SK-N-SH treated with all-trans-retinoic acid at 6 μM for 48 hours (cell line): ENCODE measurements at regions not wholly inside any gene's neighbourhood (a gene's known extent, or its start where the extent isn't known, plus 50 kb on each side); places are given as distances from the start of the nearest gene placed in this dataset.

Experiments used
- ATAC-seq: fragments of 200-7000 bp; cut with Tn5 transposase; 3 replicates; pipeline ENCODE4 v1.9.1; 2020; ENCODE audit warnings: mild to moderate bottlenecking, moderate library complexity
- ARNTL ChIP-seq: fragments of 450-650 bp; formaldehyde crosslinking; IDR thresholded peaks from 2 replicates; pipeline ENCODE4 v1.5.0; 2020; ENCODE audit warnings: low read depth, mild to moderate bottlenecking, moderate library complexity, borderline replicate concordance
- BACH2 ChIP-seq: fragments of 250-450 bp; sonication (Bioruptor Pico); IDR thresholded peaks from 2 replicates; pipeline ENCODE4 v1.9.0; 2021; ENCODE audit warnings: mild to moderate bottlenecking, borderline replicate concordance
- CREB5 ChIP-seq: fragments of 250-450 bp; sonication (Bioruptor Pico); IDR thresholded peaks from 2 replicates; pipeline ENCODE4 v1.5.1; 2020; ENCODE audit warnings: low read depth, mild to moderate bottlenecking, moderate library complexity
- CSDC2 ChIP-seq: fragments of 250-450 bp; sonication (Bioruptor Pico); IDR thresholded peaks from 2 replicates; pipeline ENCODE4 v1.5.0; 2020; ENCODE audit warnings: mild to moderate bottlenecking, moderate library complexity
- ESRRG ChIP-seq: fragments of 250-450 bp; sonication (Bioruptor Pico); IDR thresholded peaks from 2 replicates; pipeline ENCODE4 v1.6.1; 2021; ENCODE audit warnings: mild to moderate bottlenecking
- GLIS3 ChIP-seq: fragments of 250-450 bp; sonication (Bioruptor Pico); IDR thresholded peaks from 2 replicates; pipeline ENCODE4 v1.5.0; 2020; ENCODE audit warnings: mild to moderate bottlenecking, moderate library complexity
- ISL1 ChIP-seq: fragments of 250-450 bp; sonication (Bioruptor Pico); IDR thresholded peaks from 2 replicates; pipeline ENCODE4 v2.1.2; 2022; ENCODE audit warnings: mild to moderate bottlenecking, moderate library complexity
- PATZ1 ChIP-seq: fragments of 250-450 bp; sonication (Bioruptor Pico); IDR thresholded peaks from 2 replicates; pipeline ENCODE4 v1.8.0; 2020; ENCODE audit warnings: mild to moderate bottlenecking, moderate library complexity, borderline replicate concordance
- POU6F1 ChIP-seq: fragments of 250-450 bp; sonication (Bioruptor Pico); IDR thresholded peaks from 2 replicates; pipeline ENCODE4 v1.8.0; 2021; ENCODE audit warnings: low read depth, mild to moderate bottlenecking, moderate library complexity, borderline replicate concordance
- PPARA ChIP-seq: fragments of 250-450 bp; sonication (Bioruptor Pico); IDR thresholded peaks from 2 replicates; pipeline ENCODE4 v1.5.0; 2020; ENCODE audit warnings: mild to moderate bottlenecking, borderline replicate concordance
- RARB ChIP-seq: fragments of 250-450 bp; sonication (Bioruptor Pico); IDR thresholded peaks from 2 replicates; pipeline ENCODE4 v1.8.0; 2021; ENCODE audit warnings: mild to moderate bottlenecking, moderate library complexity
- SNAI2 ChIP-seq: fragments of 250-450 bp; sonication (Bioruptor Pico); IDR thresholded peaks from 2 replicates; pipeline ENCODE4 v1.5.0; 2020; ENCODE audit warnings: mild to moderate bottlenecking, moderate library complexity
- TCF4 ChIP-seq: fragments of 250-450 bp; sonication (Bioruptor Pico); IDR thresholded peaks from 2 replicates; pipeline ENCODE4 v1.8.0; 2021; ENCODE audit warnings: mild to moderate bottlenecking, moderate library complexity, borderline replicate concordance
- TOX ChIP-seq: fragments of 250-450 bp; sonication (Bioruptor Pico); IDR thresholded peaks from 2 replicates; pipeline ENCODE4 v1.8.0; 2021; ENCODE audit warnings: mild to moderate bottlenecking, moderate library complexity, borderline replicate concordance
- ZC3H10 ChIP-seq: fragments of 250-450 bp; sonication (Bioruptor Pico); IDR thresholded peaks from 2 replicates; pipeline ENCODE4 v1.5.1; 2021; ENCODE audit warnings: mild to moderate bottlenecking, moderate library complexity
- ZFP3 ChIP-seq: fragments of 250-450 bp; sonication (Bioruptor Pico); IDR thresholded peaks from 2 replicates; pipeline ENCODE4 v1.5.0; 2020; ENCODE audit warnings: mild to moderate bottlenecking, moderate library complexity
- ZFP30 ChIP-seq: fragments of 450-650 bp; formaldehyde crosslinking; IDR thresholded peaks from 2 replicates; pipeline ENCODE4 v1.5.0; 2022; ENCODE audit warnings: mild to moderate bottlenecking, moderate library complexity
- ZNF565 ChIP-seq: fragments of 450-650 bp; formaldehyde crosslinking; conservative IDR thresholded peaks from 2 replicates; pipeline ENCODE4 v1.5.0; 2020; ENCODE audit warnings: low read depth, mild to moderate bottlenecking, moderate library complexity
- ZNF70 ChIP-seq: fragments of 450-650 bp; formaldehyde crosslinking; IDR thresholded peaks from 2 replicates; pipeline ENCODE4 v1.5.0; 2020; ENCODE audit warnings: mild to moderate bottlenecking, moderate library complexity
- ZNF8 ChIP-seq: fragments of 450-650 bp; formaldehyde crosslinking; IDR thresholded peaks from 2 replicates; pipeline ENCODE4 v1.5.0; 2020; ENCODE audit warnings: mild to moderate bottlenecking, moderate library complexity
- TF ChIP-seq, protein P1 (sequence below): fragments of 250-450 bp; sonication (Bioruptor Pico); IDR thresholded peaks from 2 replicates; pipeline ENCODE4 v1.5.0; 2020; ENCODE audit warnings: mild to moderate bottlenecking, moderate library complexity

DNA sequence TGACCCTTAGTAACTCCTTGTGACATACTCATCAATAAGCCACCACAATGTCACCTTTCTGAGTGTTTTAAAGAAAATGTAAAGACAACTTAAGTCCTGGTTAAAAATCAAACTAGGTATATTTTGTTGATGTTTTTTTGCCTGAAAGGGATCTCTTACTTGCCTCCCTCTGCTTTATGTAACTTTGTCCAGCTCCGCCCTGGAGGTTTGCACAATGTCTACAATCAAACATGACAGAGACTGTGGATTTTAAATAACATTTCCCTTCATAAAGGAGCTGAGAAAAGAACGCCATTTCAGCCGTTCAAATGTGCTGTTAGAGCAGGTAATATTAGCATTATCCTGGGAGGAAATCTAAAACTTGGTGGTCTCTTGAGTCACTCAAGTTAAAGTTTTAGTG, 613.9 kb downstream of the SOX5 start:
- no peak for ATAC-seq
- no peak for TF ChIP-seq CREB5 (CRISPR knock-in tag)
- TF ChIP-seq ZNF565 (CRISPR knock-in tag) = no peak
- TF ChIP-seq ISL1 = no peak
- no peak for TF ChIP-seq ZFP3 (CRISPR knock-in tag)
- no peak for TF ChIP-seq GLIS3 (CRISPR knock-in tag)
- no peak for TF ChIP-seq ARNTL (CRISPR knock-in tag)
- TF ChIP-seq SNAI2 = no peak
- TF ChIP-seq ESRRG = no peak
- TF ChIP-seq ZNF8 (CRISPR knock-in tag) = no peak
- no peak for TF ChIP-seq BACH2 (CRISPR knock-in tag)
- TF ChIP-seq TCF4 (CRISPR knock-in tag) = no peak
- no peak for TF ChIP-seq RARB (CRISPR knock-in tag)
- no peak for TF ChIP-seq PPARA (CRISPR knock-in tag)
- TF ChIP-seq TOX (CRISPR knock-in tag) = no peak
- TF ChIP-seq POU6F1 = no peak
- TF ChIP-seq PATZ1 (CRISPR knock-in tag) = no peak
- TF ChIP-seq ZC3H10 (CRISPR knock-in tag) = no peak
- no peak for TF ChIP-seq ZFP30 (CRISPR knock-in tag)

DNA sequence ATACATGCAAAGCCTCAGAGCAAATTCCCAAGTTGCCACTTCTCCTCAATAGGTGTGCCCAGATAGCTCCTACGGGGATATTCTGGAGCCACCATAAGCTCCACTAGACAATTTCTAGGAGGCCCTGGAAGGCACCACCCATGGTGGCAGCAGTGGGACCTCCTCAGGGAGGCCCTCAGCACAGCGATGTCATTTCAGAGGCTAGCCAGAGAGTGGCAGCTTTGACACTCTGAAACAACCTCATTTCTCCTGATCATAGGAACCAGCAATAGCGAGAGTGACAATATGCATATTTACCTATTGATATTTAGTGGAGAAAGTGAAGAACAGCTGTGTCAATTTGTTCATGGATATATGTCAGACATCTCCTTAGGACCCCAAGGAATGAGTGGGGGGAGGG, 612.3 kb downstream of the SOX5 start:
- ATAC-seq = no peak
- no peak for TF ChIP-seq CSDC2
- no peak for TF ChIP-seq ESRRG
- TF ChIP-seq, protein P1, sequence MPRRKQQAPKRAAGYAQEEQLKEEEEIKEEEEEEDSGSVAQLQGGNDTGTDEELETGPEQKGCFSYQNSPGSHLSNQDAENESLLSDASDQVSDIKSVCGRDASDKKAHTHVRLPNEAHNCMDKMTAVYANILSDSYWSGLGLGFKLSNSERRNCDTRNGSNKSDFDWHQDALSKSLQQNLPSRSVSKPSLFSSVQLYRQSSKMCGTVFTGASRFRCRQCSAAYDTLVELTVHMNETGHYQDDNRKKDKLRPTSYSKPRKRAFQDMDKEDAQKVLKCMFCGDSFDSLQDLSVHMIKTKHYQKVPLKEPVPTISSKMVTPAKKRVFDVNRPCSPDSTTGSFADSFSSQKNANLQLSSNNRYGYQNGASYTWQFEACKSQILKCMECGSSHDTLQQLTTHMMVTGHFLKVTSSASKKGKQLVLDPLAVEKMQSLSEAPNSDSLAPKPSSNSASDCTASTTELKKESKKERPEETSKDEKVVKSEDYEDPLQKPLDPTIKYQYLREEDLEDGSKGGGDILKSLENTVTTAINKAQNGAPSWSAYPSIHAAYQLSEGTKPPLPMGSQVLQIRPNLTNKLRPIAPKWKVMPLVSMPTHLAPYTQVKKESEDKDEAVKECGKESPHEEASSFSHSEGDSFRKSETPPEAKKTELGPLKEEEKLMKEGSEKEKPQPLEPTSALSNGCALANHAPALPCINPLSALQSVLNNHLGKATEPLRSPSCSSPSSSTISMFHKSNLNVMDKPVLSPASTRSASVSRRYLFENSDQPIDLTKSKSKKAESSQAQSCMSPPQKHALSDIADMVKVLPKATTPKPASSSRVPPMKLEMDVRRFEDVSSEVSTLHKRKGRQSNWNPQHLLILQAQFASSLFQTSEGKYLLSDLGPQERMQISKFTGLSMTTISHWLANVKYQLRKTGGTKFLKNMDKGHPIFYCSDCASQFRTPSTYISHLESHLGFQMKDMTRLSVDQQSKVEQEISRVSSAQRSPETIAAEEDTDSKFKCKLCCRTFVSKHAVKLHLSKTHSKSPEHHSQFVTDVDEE = no peak
- TF ChIP-seq POU6F1 = no peak
- no peak for TF ChIP-seq SNAI2
- no peak for TF ChIP-seq CREB5 (CRISPR knock-in tag)
- no peak for TF ChIP-seq TCF4 (CRISPR knock-in tag)
- TF ChIP-seq ZNF70 (CRISPR knock-in tag) = no peak
- TF ChIP-seq PPARA (CRISPR knock-in tag) = no peak

GRCh38 chr12:23340351-23340750, 609.1 kb downstream of the SOX5 start:
- peak; percentile 41; the same call in 1 of the 2 replicates for TF ChIP-seq ZNF70 (CRISPR knock-in tag)
- peak; percentile 73 for TF ChIP-seq TCF4 (CRISPR knock-in tag)
- TF ChIP-seq CSDC2 = no peak
- no peak for ATAC-seq
